ENCODE measurements at regions not wholly inside any gene's neighbourhood (a gene's known extent, or its start where the extent isn't known, plus 50 kb on each side); places are given as distances from the start of the nearest gene placed in this dataset.

- TF ChIP-seq, protein P1, sequence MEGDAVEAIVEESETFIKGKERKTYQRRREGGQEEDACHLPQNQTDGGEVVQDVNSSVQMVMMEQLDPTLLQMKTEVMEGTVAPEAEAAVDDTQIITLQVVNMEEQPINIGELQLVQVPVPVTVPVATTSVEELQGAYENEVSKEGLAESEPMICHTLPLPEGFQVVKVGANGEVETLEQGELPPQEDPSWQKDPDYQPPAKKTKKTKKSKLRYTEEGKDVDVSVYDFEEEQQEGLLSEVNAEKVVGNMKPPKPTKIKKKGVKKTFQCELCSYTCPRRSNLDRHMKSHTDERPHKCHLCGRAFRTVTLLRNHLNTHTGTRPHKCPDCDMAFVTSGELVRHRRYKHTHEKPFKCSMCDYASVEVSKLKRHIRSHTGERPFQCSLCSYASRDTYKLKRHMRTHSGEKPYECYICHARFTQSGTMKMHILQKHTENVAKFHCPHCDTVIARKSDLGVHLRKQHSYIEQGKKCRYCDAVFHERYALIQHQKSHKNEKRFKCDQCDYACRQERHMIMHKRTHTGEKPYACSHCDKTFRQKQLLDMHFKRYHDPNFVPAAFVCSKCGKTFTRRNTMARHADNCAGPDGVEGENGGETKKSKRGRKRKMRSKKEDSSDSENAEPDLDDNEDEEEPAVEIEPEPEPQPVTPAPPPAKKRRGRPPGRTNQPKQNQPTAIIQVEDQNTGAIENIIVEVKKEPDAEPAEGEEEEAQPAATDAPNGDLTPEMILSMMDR (IDR thresholded peaks at IDR 0.05; ENCODE audit: extremely low read depth, missing control alignments): no peak
- DNase-seq (ENCODE audit: low spot score): no peak
Measured at GRCh38 chr15:62357431-62357830, 192.3 kb upstream of the C2CD4B start.

- TF ChIP-seq, protein P1 (IDR thresholded peaks at IDR 0.05; ENCODE audit: extremely low read depth, missing control alignments): no peak
- DNase-seq (ENCODE audit: low spot score): no peak
Measured at GRCh38 chr15:62359416-62359815, 194.3 kb upstream of the C2CD4B start.

DNA sequence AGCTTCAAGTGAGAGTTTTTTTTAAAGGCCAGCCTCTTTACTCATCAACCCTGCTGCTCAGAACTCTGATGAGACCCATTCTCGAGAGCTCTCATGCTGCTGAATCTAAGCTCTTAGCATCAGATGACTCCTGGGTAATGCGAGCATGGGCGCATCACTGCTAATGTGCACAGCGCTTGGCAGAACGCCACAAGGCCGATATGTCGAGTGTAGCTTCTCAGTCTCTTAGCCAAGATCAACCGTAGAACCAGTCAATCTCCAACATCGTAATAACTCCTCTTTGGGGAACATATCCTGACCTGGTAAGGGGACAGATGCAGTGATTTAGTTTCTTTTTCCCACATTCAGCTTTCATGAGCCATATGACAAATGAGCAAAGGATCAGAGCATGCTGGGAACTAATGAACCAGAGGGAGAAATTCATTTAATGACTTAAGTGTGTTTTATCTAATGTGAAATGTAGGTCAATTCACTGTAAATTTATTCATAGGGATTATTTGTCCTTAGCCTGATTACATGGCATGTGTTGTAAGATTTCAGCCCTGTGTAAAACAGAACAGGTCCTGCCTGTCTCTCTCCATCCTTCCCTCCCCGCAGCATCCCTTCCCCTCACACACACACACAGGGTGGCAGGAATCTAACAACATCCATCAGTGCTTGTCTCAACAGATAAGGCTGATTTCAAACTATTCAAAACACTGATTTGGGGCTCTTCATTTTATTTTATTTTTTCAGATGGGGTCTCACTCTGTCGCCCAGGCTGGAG, 195.4 kb upstream of the C2CD4B start:
- no peak for DNase-seq (ENCODE audit: low spot score)
- TF ChIP-seq, protein P1 (IDR thresholded peaks at IDR 0.05; ENCODE audit: extremely low read depth, missing control alignments): no peak

DNA sequence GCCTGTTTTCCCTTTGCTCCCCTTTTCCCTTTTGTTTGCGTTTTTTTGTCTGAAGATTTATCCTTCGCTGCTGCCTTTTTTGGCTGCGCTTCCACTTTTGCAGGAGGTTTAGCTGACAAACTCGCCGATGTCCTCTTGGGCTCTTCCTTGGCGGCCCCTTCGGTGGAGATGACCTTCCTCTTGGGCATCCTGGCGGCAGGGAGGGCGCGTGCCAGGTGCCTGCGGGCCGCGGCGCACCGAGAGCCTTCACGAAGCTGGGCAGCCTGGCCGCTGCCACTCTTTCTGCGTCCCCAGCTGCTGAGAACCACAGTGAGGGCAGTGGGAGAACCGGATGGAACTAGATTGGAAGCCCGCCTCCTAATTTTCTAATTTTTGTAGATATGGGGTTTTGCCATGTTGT, 197.1 kb upstream of the C2CD4B start:
- DNase-seq (ENCODE audit: low spot score): no peak
- TF ChIP-seq, protein P1 (IDR thresholded peaks at IDR 0.05; ENCODE audit: extremely low read depth, missing control alignments): no peak

- TF ChIP-seq, protein P1 (IDR thresholded peaks at IDR 0.05; ENCODE audit: extremely low read depth, missing control alignments): no peak
- no peak for DNase-seq (ENCODE audit: low spot score)
Measured at GRCh38 chr15:62362608-62363007, 197.5 kb upstream of the C2CD4B start.

- DNase-seq (ENCODE audit: low spot score): no peak
- TF ChIP-seq, protein P1 (IDR thresholded peaks at IDR 0.05; ENCODE audit: extremely low read depth, missing control alignments): no peak
Measured at GRCh38 chr15:62363913-62364312, 198.8 kb upstream of the C2CD4B start.

- TF ChIP-seq, protein P1 (IDR thresholded peaks at IDR 0.05; ENCODE audit: extremely low read depth, missing control alignments): no peak
Measured at GRCh38 chr15:62365795-62366442, 200.8 kb upstream of the C2CD4B start.

More at GRCh38 chr15:62365795-62366442, 200.8 kb upstream of the C2CD4B start:
- DNase-seq (ENCODE audit: low spot score): no peak
